ENCODE measurements at regions not wholly inside any gene's neighbourhood (a gene's known extent, or its start where the extent isn't known, plus 50 kb on each side); places are given as distances from the start of the nearest gene placed in this dataset.

- no peak for TF ChIP-seq CTCF (IDR thresholded peaks at IDR 0.05)
- TF ChIP-seq POLR2A (IDR thresholded peaks at IDR 0.05) = no peak
These were observed 194.9 kb downstream of the SLC7A11 start for GRCh38 chr4:138047290-138047689.

Measured in testis (tissue), 2 donors.